GM13976 (cell line): ENCODE measurements at regions not wholly inside any gene's neighbourhood (a gene's known extent, or its start where the extent isn't known, plus 50 kb on each side); places are given as distances from the start of the nearest gene placed in this dataset.

Experiments
- DNase-seq: peaks from one replicate; pipeline ENCODE4 v3.0.0; 2012; ENCODE audit warnings: low spot score
- CTCF ChIP-seq: IDR thresholded peaks from 2 replicates; pipeline ENCODE4 v1.5.1; 2012; ENCODE audit warnings: borderline replicate concordance, mild to moderate bottlenecking; ENCODE audit not compliant: insufficient read depth; ENCODE audit errors: extremely low read depth, missing control alignments, control extremely low read depth
- in situ Hi-C: fragments of 300-500 bp; cut with MboI; formaldehyde crosslinking; loops from one replicate; pipeline ENCODE4 v1.12.0; 2022; ENCODE audit warnings: low sequenced_read_pairs, mixed read lengths, inconsistent platforms; ENCODE audit not compliant: unreplicated experiment

GRCh38 chr4:137640156-137640837, 108.0 kb upstream of the PCDH18 start:
- in situ Hi-C loops: no loop called here
- peak; percentile 17 for DNase-seq
- no peak for TF ChIP-seq CTCF

DNA sequence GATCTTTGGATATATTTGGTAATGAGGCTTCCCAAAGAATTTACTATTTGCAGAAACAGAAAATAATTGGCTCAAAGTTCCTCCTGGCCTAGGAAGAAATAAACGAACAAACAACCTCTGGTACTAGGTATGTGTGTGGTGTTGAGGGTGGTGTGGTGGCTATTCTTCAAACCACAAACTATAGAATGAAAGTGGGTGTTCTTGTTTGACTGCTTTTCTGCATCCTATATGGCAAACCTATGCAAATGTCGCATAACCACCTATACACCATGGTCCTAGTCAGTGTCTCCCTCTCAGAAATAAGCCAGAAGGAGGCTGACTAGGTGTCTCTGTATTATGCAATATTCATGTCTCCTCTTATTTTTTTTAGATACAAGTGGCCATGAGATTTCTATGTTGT, 106.6 kb upstream of the PCDH18 start:
- DNase-seq: no peak
- TF ChIP-seq CTCF: no peak
- in situ Hi-C loops: no loop called here

GRCh38 chr4:137635601-137636000, 103.3 kb upstream of the PCDH18 start:
- no peak for DNase-seq
- in situ Hi-C loops: no loop called here
- TF ChIP-seq CTCF: no peak

DNA sequence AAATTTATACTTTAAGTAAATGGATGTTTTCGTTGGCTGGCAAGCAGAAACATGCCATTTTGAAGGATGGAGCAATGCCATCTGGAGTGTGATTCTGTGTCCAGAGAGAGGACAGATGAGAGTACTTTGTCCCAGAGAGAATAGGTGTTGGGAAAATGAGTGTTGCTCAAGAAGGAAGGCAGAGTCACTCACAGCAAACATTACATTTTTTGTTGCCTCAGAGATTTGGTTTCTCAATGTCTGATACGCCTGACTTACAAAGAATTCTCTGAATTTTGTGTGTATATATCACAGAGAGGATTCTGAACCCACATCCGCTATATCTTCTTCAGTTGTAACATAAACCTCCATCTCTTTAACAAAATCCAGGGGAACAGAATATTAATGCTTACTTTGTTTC, 102.8 kb upstream of the PCDH18 start:
- TF ChIP-seq CTCF: no peak
- in situ Hi-C loops: no loop called here
- no peak for DNase-seq

DNA sequence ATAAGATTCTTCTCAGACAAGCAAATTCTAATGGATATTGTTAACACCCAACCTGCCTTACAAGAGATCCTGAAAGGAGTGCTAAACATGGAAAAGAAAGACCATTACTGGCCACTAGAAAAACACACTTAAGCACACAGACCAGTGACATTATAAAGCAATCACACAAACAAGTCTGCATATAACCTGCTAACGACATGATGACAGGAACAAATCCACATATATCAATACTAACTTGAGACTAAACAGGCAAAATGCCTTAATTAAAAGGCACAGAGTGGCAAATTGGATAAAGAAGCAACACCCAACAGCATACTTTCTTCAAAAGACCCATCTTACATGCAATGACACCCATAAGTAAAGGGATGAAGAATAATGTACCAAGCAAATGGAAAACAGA, 100.5 kb upstream of the PCDH18 start:
- in situ Hi-C loops: no loop called here
- no peak for TF ChIP-seq CTCF
- no peak for DNase-seq

GRCh38 chr4:137631605-137632004, 99.3 kb upstream of the PCDH18 start:
- no peak for DNase-seq
- no peak for TF ChIP-seq CTCF
- in situ Hi-C loops: no loop called here
